ENCODE measurements at regions not wholly inside any gene's neighbourhood (a gene's known extent, or its start where the extent isn't known, plus 50 kb on each side); places are given as distances from the start of the nearest gene placed in this dataset.

DNA sequence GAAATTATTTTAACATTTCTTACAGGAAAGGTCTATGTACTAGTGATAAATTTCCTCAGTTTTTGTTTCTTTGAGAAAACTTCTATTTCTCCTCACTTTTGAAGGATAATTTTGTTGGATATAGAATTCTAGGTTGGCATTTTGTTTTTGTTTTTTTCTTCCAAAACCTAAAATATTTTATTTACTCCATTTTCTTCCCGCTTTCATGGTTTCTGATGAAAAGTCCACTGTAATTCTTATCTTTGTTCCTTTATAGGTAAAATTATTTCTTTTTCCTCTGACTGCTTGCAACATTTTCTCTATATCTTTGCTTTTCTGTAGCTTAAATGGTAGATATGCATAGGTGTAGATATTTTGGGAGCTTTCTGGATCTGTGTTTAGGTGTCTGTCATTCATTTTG lies 153.9 kb upstream of the DSCAM start:
- TF ChIP-seq SP1 (IDR thresholded peaks at IDR 0.05) (no peak), BHLHE40 (IDR thresholded peaks at IDR 0.05; ENCODE audit: borderline replicate concordance) (no peak), FOXM1 (IDR thresholded peaks at IDR 0.05; ENCODE audit: borderline replicate concordance) (no peak), FOXA1 (IDR thresholded peaks at IDR 0.05) (no peak), ARNT (IDR thresholded peaks at IDR 0.05) (no peak), TARDBP (IDR thresholded peaks at IDR 0.05) (no peak), LEF1 (IDR thresholded peaks at IDR 0.05; ENCODE audit: borderline replicate concordance) (no peak), FOXK2 (IDR thresholded peaks at IDR 0.05) (no peak), NFRKB (IDR thresholded peaks at IDR 0.05) (no peak)

Measured in HEK293T (cell line).